IMR-90 (cell line): ENCODE measurements at regions not wholly inside any gene's neighbourhood (a gene's known extent, or its start where the extent isn't known, plus 50 kb on each side); places are given as distances from the start of the nearest gene placed in this dataset.

Source experiments
- ATAC-seq: fragments of 200-7000 bp; cut with Tn5 transposase; 2 replicates; pipeline ENCODE4 v1.9.1; 2020; ENCODE audit warnings: low read depth, mild to moderate bottlenecking, moderate library complexity
- BruUV-seq: library from RNA; stranded (reverse); fragments of 400-500 nt; replicated peaks from 2 replicates; lab custom pipeline; 2021; lab: Mats Ljungman, UMichigan
- CTCF ChIA-PET: fragments of 300-600 bp; formaldehyde crosslinking; extraction: SDS; loops from one replicate; lab custom pipeline; 2021; ENCODE audit warnings: antibody characterized with exemption; lab: Yijun Ruan, JAX
- POLR2A ChIA-PET: fragments of 300-600 bp; sonication (Branson Sonifier 250); formaldehyde crosslinking; loops from one replicate; lab custom pipeline; 2022; ENCODE audit warnings: antibody characterized with exemption; ENCODE audit not compliant: unreplicated experiment; lab: Charles Lee
- DNase-seq: peaks from one replicate; pipeline ENCODE4 v3.0.0; 2013
- H2AFZ ChIP-seq: replicated peaks from 2 replicates; pipeline ENCODE3; 2013; ENCODE audit warnings: low read length, mild to moderate bottlenecking; ENCODE audit not compliant: poor library complexity
- H2AK5ac ChIP-seq: 2 replicates; pipeline ENCODE4 v1.6.1; 2013; ENCODE audit warnings: low read depth, low read length, inconsistent platforms
- H2AK9ac ChIP-seq: replicated peaks from 2 replicates; pipeline ENCODE3; 2013; ENCODE audit warnings: mild to moderate bottlenecking, low read depth, low read length, moderate library complexity; ENCODE audit not compliant: poor library complexity
- H2BK120ac ChIP-seq: 2 replicates; pipeline ENCODE4 v1.6.1; 2013; ENCODE audit warnings: low read depth, low read length, inconsistent platforms
- H2BK15ac ChIP-seq: 3 replicates; pipeline ENCODE4 v1.6.1; 2013; ENCODE audit warnings: low read depth, low read length, inconsistent platforms
- H2BK20ac ChIP-seq: 2 replicates; pipeline ENCODE4 v1.6.1; 2013; ENCODE audit warnings: low read depth, mild to moderate bottlenecking, inconsistent platforms, low read length, moderate library complexity
- H2BK5ac ChIP-seq: 2 replicates; pipeline ENCODE4 v1.6.1; 2013; ENCODE audit warnings: mild to moderate bottlenecking, low read depth, low read length, inconsistent platforms; ENCODE audit not compliant: poor library complexity, severe bottlenecking
- H3K14ac ChIP-seq: replicated peaks from 2 replicates; pipeline ENCODE4 v1.6.1; 2013; ENCODE audit warnings: low read depth, low read length, inconsistent platforms
- H3K18ac ChIP-seq: 2 replicates; pipeline ENCODE4 v1.6.1; 2013; ENCODE audit warnings: low read depth, low read length, control low read depth
- H3K23ac ChIP-seq: 2 replicates; pipeline ENCODE4 v1.6.1; 2013; ENCODE audit warnings: low read depth, low read length, inconsistent platforms
- H3K27ac ChIP-seq: 2 replicates; pipeline ENCODE4 v1.5.1; 2013; ENCODE audit warnings: mild to moderate bottlenecking, control low read depth, low read length; ENCODE audit not compliant: insufficient read depth
- H3K27me3 ChIP-seq: 2 replicates; pipeline ENCODE4 v1.6.1; 2013; ENCODE audit warnings: low read length; ENCODE audit not compliant: control insufficient read depth, insufficient read depth
- H3K36me3 ChIP-seq: 2 replicates; pipeline ENCODE4 v1.6.1; 2013; ENCODE audit warnings: low read length, mixed read lengths; ENCODE audit not compliant: control insufficient read depth, insufficient read depth
- H3K4ac ChIP-seq: 2 replicates; pipeline ENCODE4 v1.6.1; 2013; ENCODE audit warnings: low read depth, low read length, inconsistent platforms
- H3K4me1 ChIP-seq: 2 replicates; pipeline ENCODE4 v1.6.1; 2013; ENCODE audit warnings: low read length, mixed read lengths; ENCODE audit not compliant: control insufficient read depth, insufficient read depth
- H3K4me2 ChIP-seq: 2 replicates; pipeline ENCODE4 v1.6.1; 2013; ENCODE audit warnings: low read depth, mild to moderate bottlenecking, control low read depth, low read length, moderate library complexity
- H3K4me3 ChIP-seq: 2 replicates; pipeline ENCODE4 v1.5.1; 2013; ENCODE audit warnings: low read depth, mild to moderate bottlenecking, control low read depth, low read length, moderate library complexity; ENCODE audit not compliant: insufficient read depth
- H3K56ac ChIP-seq: 2 replicates; pipeline ENCODE4 v1.6.1; 2013; ENCODE audit warnings: low read length, inconsistent platforms; ENCODE audit not compliant: insufficient read depth; ENCODE audit errors: extremely low read depth
- H3K79me1 ChIP-seq, 2 experiments: 2 replicates each; pipeline ENCODE4 v1.6.1; 2013; ENCODE audit warnings: low read length in 2 of 2, inconsistent platforms in 1 of 2, low read depth in 1 of 2
- H3K9ac ChIP-seq: 2 replicates; pipeline ENCODE4 v1.6.1; 2013; ENCODE audit warnings: low read depth, low read length, control low read depth
- H3K9me1 ChIP-seq: 2 replicates; pipeline ENCODE4 v1.6.1; 2013; ENCODE audit warnings: low read length, inconsistent platforms; ENCODE audit not compliant: insufficient read depth
- H3K9me3 ChIP-seq: 2 replicates; pipeline ENCODE4 v1.6.1; 2013; ENCODE audit warnings: low read length; ENCODE audit not compliant: control insufficient read depth, insufficient read depth
- H4K20me1 ChIP-seq: 2 replicates; pipeline ENCODE4 v1.6.1; 2013; ENCODE audit warnings: low read length, inconsistent platforms; ENCODE audit not compliant: insufficient read depth
- H4K5ac ChIP-seq: 2 replicates; pipeline ENCODE4 v1.6.1; 2013; ENCODE audit warnings: mild to moderate bottlenecking, low read depth, low read length, control low read depth
- H4K8ac ChIP-seq, 2 experiments: 2 replicates each; pipeline ENCODE4 v1.6.1; 2013; ENCODE audit warnings: low read depth in 2 of 2, low read length in 2 of 2, control low read depth in 1 of 2, inconsistent platforms in 1 of 2
- H4K91ac ChIP-seq: 2 replicates; pipeline ENCODE4 v1.6.1; 2013; ENCODE audit warnings: low read depth, low read length, inconsistent platforms; ENCODE audit not compliant: insufficient read depth
- BHLHE40 ChIP-seq: fragments of 150-350 bp; IDR thresholded peaks from 2 replicates; pipeline ENCODE4 v1.6.1; 2016; ENCODE audit warnings: mild to moderate bottlenecking, low read depth, low read length
- CEBPB ChIP-seq: IDR thresholded peaks from 2 replicates; pipeline ENCODE4 v1.6.1; 2012; ENCODE audit warnings: low read depth, low read length, improper control_type of control experiment
- CHD1 ChIP-seq: IDR thresholded peaks from 2 replicates; pipeline ENCODE4 v1.6.1; 2012; ENCODE audit warnings: low read depth, low read length, improper control_type of control experiment
- FOS ChIP-seq: fragments of 150-350 bp; IDR thresholded peaks from 2 replicates; pipeline ENCODE4 v1.6.1; 2016; ENCODE audit warnings: low read depth, low read length
- MAFK ChIP-seq: IDR thresholded peaks from 2 replicates; pipeline ENCODE4 v1.6.1; 2012; ENCODE audit warnings: low read depth, low read length, improper control_type of control experiment
- MAZ ChIP-seq: IDR thresholded peaks from 2 replicates; pipeline ENCODE4 v1.6.1; 2012; ENCODE audit warnings: low read depth, mild to moderate bottlenecking, low read length, improper control_type of control experiment, moderate library complexity, borderline replicate concordance
- MXI1 ChIP-seq: IDR thresholded peaks from 2 replicates; pipeline ENCODE4 v1.6.1; 2012; ENCODE audit warnings: low read depth, mild to moderate bottlenecking, low read length, moderate library complexity, borderline replicate concordance
- NFE2L2 ChIP-seq: fragments of 150-350 bp; IDR thresholded peaks from 2 replicates; pipeline ENCODE4 v1.6.1; 2016; ENCODE audit warnings: low read depth, mild to moderate bottlenecking, low read length
- POLR2A ChIP-seq: IDR thresholded peaks from 2 replicates; pipeline ENCODE4 v1.6.1; 2012; ENCODE audit warnings: mild to moderate bottlenecking, low read depth, low read length
- RAD21 ChIP-seq: IDR thresholded peaks from 2 replicates; pipeline ENCODE4 v1.6.1; 2012; ENCODE audit warnings: low read length, improper control_type of control experiment
- RCOR1 ChIP-seq: IDR thresholded peaks from 2 replicates; pipeline ENCODE4 v1.6.1; 2012; ENCODE audit warnings: mild to moderate bottlenecking, low read length, improper control_type of control experiment; ENCODE audit not compliant: insufficient replicate concordance
- RFX5 ChIP-seq: IDR thresholded peaks from 2 replicates; pipeline ENCODE4 v1.8.0; 2012; ENCODE audit warnings: low read depth, mild to moderate bottlenecking, low read length, moderate library complexity
- SMC3 ChIP-seq: fragments of 150-350 bp; IDR thresholded peaks from 2 replicates; pipeline ENCODE4 v1.6.1; 2016; ENCODE audit warnings: low read depth, mild to moderate bottlenecking, antibody characterized with exemption, low read length, moderate library complexity
- WGBS, 2 experiments: methylation state at CpG; one replicate each; pipeline versions ENCODE4 v1.1.5 to v1.1.7; 2013; ENCODE audit warnings: missing lambda C conversion rate in 2 of 2; ENCODE audit not compliant: insufficient read length in 1 of 2; ENCODE audit errors: extremely low coverage in 2 of 2; 5-methylcytosine and 5-hydroxymethylcytosine counted together
- dilution Hi-C: fragments of 300-500 bp; cut with HindIII; formaldehyde crosslinking; loops from one replicate; pipeline ENCODE4 v1.14.3; 2018; ENCODE audit warnings: low sequenced_read_pairs; ENCODE audit not compliant: unreplicated experiment
- in situ Hi-C: fragments of 300-500 bp; cut with MboI; formaldehyde crosslinking; loops from 3 replicates; pipeline ENCODE4 v1.14.3; 2019; ENCODE audit warnings: low sequenced_read_pairs, inconsistent platforms, mixed read lengths
- intact Hi-C: fragments of 100-400 bp; cut with micrococcal nuclease; formaldehyde crosslinking; loops from 2 replicates; pipeline ENCODE4 v1.10.0; 2022
- TF ChIP-seq, protein P1 (sequence below): fragments of 150-350 bp; IDR thresholded peaks from 2 replicates; pipeline ENCODE4 v1.6.1; 2017; ENCODE audit warnings: mild to moderate bottlenecking, antibody characterized with exemption, low read length, low read depth
- TF ChIP-seq, protein P2 (sequence below): fragments of 150-350 bp; IDR thresholded peaks from 2 replicates; pipeline ENCODE4 v1.6.1; 2016; ENCODE audit warnings: low read depth, mild to moderate bottlenecking, low read length, moderate library complexity, borderline replicate concordance
- TF ChIP-seq, protein P3 (sequence below): conservative IDR thresholded peaks from 2 replicates; pipeline ENCODE4 v1.5.1; 2012; ENCODE audit warnings: mild to moderate bottlenecking, low read depth, low read length, improper control_type of control experiment

DNA sequence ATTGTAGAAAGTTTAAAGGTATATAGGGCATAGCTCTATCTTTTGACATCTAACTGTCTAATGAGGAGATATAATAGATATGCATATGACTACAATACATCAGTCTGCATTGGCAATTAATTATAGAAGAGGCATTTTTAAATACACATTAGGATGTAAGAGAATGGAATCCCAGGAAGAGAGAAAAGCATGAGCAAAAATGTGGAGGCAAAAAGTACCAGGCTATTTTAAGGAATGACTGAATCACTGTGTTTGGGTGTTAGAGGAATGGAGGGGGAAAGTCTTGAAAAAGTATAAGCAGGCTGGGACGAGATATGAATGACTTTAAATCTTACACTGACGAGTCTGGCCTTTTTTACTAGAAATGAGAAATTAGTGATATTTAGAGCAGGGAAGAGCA is 138.4 kb upstream of the ZNF462 start:
- Histone ChIP-seq H3K27ac (no peak overlapping the region), H2BK20ac (no peak overlapping the region), H3K9me1 (no peaks in the 10 kb centered on the region), H3K36me3 (no peaks in the 10 kb centered on the region), H3K4ac (no peak overlapping the region), H3K56ac (no peak overlapping the region), H2BK5ac (no peak overlapping the region), H2BK15ac (no peak overlapping the region), H3K9ac (no peak overlapping the region), H4K91ac (no peak overlapping the region), H3K23ac (no peak overlapping the region), H3K18ac (no peak overlapping the region), H3K27me3 (no peaks in the 10 kb centered on the region), H4K20me1 (no peaks in the 10 kb centered on the region), H2BK120ac (no peak overlapping the region), H2AFZ (no peak overlapping the region), H4K5ac (no peak overlapping the region), H3K9me3 (no peaks in the 10 kb centered on the region; the same call in 1 of the 2 replicates), H2AK5ac (no peak overlapping the region), H4K8ac (no peak overlapping the region), H3K4me2 (no peak overlapping the region), H3K4me3 (no peak overlapping the region), H3K79me1 (no peaks in the 10 kb centered on the region), H3K14ac (no peak overlapping the region), H2AK9ac (no peak overlapping the region), H3K4me1 (no peaks in the 10 kb centered on the region)
- DNase-seq (no peak), ATAC-seq (no peak)
- dilution Hi-C loops (no loop called here), in situ Hi-C loops (no loop called here), intact Hi-C loops (no loop called here)
- TF ChIP-seq NFE2L2 (no peak), RFX5 (no peak), MXI1 (no peak), MAZ (no peak), CEBPB (no peak), RCOR1 (no peak), FOS (no peak), SMC3 (no peak), CHD1 (no peak), MAFK (no peak), BHLHE40 (no peak), POLR2A (no peak), RAD21 (no peak)
- TF ChIP-seq, protein P1, sequence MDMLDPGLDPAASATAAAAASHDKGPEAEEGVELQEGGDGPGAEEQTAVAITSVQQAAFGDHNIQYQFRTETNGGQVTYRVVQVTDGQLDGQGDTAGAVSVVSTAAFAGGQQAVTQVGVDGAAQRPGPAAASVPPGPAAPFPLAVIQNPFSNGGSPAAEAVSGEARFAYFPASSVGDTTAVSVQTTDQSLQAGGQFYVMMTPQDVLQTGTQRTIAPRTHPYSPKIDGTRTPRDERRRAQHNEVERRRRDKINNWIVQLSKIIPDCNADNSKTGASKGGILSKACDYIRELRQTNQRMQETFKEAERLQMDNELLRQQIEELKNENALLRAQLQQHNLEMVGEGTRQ: no peak
- TF ChIP-seq, protein P2, sequence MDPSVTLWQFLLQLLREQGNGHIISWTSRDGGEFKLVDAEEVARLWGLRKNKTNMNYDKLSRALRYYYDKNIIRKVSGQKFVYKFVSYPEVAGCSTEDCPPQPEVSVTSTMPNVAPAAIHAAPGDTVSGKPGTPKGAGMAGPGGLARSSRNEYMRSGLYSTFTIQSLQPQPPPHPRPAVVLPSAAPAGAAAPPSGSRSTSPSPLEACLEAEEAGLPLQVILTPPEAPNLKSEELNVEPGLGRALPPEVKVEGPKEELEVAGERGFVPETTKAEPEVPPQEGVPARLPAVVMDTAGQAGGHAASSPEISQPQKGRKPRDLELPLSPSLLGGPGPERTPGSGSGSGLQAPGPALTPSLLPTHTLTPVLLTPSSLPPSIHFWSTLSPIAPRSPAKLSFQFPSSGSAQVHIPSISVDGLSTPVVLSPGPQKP: no peak
- TF ChIP-seq, protein P3, sequence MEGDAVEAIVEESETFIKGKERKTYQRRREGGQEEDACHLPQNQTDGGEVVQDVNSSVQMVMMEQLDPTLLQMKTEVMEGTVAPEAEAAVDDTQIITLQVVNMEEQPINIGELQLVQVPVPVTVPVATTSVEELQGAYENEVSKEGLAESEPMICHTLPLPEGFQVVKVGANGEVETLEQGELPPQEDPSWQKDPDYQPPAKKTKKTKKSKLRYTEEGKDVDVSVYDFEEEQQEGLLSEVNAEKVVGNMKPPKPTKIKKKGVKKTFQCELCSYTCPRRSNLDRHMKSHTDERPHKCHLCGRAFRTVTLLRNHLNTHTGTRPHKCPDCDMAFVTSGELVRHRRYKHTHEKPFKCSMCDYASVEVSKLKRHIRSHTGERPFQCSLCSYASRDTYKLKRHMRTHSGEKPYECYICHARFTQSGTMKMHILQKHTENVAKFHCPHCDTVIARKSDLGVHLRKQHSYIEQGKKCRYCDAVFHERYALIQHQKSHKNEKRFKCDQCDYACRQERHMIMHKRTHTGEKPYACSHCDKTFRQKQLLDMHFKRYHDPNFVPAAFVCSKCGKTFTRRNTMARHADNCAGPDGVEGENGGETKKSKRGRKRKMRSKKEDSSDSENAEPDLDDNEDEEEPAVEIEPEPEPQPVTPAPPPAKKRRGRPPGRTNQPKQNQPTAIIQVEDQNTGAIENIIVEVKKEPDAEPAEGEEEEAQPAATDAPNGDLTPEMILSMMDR: no peak
- POLR2A ChIA-PET: no interaction called here
- WGBS, 2 experiments: 50% methylated on average over 2 of the region's 2 CpGs; no CpG with 5 or more reads in 1 of the 2 experiments
- BruUV-seq: no TSS peak
- CTCF ChIA-PET: no interaction called here
